ENCODE measurements at regions not wholly inside any gene's neighbourhood (a gene's known extent, or its start where the extent isn't known, plus 50 kb on each side); places are given as distances from the start of the nearest gene placed in this dataset.

DNA sequence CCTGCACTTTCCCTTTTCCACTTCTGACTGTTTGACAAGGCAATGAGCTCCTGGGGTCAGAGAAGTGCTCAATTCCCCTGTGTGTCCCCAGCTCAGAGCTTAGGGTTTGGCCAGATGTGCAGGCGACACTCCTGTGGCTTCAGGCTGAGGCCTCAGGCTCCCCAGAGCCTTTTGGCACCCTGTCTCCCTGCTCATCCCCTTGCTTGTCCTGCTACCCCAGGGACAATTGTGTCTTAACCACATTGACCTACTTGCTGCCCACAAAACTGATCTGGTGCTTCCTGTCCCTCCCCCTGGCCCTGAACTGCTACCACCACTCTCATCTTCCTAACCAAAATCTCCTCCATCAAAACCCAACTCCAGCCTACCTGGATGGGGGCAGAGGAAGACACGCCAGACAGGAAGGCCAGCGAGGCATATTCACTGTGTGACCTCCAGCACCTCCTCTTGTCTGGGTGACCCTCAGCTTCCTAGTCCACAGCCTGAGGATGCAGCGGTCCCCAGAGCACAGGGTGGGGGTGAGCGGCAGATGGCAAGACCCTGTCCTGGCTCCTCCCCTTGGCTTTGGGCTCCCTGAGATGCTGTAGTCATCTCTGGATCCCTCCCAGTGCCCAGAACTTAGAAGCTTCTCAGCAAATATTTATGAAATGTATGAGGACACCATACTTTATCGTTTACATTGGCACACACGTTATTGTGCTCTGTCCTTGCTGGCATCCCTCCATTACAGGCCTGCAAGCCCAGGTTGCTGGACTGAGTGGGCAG lies 98.9 kb upstream of the SLC6A6 start:
- ChIA-PET POLR2A (no interaction called here), CTCF (no interaction called here)
- peaks cover 0 to 6% (median 2%) of the 10 kb centered on the region in 5 experiments for H3K27me3 ChIP-seq (replicated peaks in 2 of 5; ENCODE audit: control insufficient read depth in 4 of 5, insufficient read depth in 5 of 5, low read length in 4 of 5)
- DNase-seq, result peak in 1 of 3 donors; percentile 8
- no peaks in the 10 kb centered on the region for H3K36me3 ChIP-seq (ENCODE audit: control insufficient read depth in 4 of 4, insufficient read depth in 4 of 4, low read length in 3 of 4)
- H3K9me3 ChIP-seq (ENCODE audit: control extremely low read depth in 1 of 5, control insufficient read depth in 4 of 5, insufficient read depth in 2 of 5, low read depth in 1 of 5, low read length in 4 of 5), result no peaks in the 10 kb centered on the region
- H3K4me1 ChIP-seq (ENCODE audit: control extremely low read depth in 1 of 4, control insufficient read depth in 4 of 4, insufficient read depth in 4 of 4, low read length in 3 of 4), result peaks cover 0 to 22% (median 18%) of the 10 kb centered on the region in 4 experiments
- WGBS (ENCODE audit: insufficient coverage), result 86% methylated on average over 3 of the region's 7 CpGs
- no peak overlapping the region for H3K27ac ChIP-seq (ENCODE audit: insufficient read depth in 1 of 2, low read depth in 1 of 2, low read length in 2 of 2, poor library complexity in 1 of 2, severe bottlenecking in 2 of 2)
- H3K4me3 ChIP-seq (ENCODE audit: control insufficient read depth in 1 of 7, extremely low read depth in 1 of 7, insufficient read depth in 4 of 7, low read depth in 2 of 7, low read length in 6 of 7), result peak overlapping the region in 1 of 7 experiments; percentile 4

DNA sequence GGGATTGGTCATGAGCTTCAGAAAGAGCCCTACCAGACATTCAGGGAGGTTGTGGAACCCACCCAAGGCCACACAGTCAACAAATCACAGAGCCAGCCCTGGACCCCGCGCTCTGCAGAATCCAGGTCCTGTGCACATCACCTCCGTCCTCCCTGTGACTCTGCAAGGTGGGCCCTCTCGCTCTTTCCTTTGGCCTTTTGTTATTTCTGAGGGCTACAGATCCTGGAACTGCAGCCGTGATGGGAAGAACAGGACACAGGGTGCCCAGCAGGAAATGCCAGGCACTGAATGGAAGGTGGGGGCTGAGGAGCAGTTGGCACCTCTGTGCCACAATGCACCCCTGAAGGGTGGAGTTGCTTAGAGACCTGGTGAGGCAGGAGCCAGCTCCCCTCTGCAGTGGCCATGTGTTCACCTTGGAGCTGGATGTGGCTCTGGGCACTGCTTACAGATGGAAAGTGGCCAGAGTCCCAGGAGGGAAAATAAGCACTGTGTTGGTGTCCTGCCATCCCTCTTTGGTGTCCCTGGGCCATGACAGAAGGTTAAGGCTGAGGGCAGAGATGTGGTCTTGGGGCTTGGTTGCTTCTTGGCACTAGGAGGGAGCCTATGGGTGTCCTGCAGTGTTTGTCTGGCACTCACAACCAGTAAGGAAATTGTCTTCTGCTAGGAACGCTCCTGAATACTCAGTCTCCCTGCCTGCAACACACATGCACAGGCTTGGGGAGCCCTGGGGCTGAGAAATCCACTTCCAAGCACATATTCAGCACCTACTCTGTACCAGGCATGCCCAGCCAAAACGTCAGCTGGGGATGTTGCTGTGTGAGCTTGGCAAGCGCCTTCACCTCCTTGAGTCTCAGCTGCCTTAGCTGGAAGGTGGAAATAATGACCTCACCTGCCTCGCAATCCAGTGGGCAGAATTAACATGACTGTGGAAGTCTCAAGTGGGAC lies 98.0 kb upstream of the SLC6A6 start:
- ChIA-PET CTCF (interaction anchor here (1.0 kb wide), 1 partner anchor 10 kb away, joined by 4 read pairs; no protein-coding TSS in a partner anchor), POLR2A (no interaction called here)
- Histone ChIP-seq H3K4me3 (ENCODE audit: control insufficient read depth in 1 of 7, extremely low read depth in 1 of 7, insufficient read depth in 4 of 7, low read depth in 2 of 7, low read length in 6 of 7) (no peak overlapping the region), H3K27ac (ENCODE audit: insufficient read depth in 1 of 2, low read depth in 1 of 2, low read length in 2 of 2, poor library complexity in 1 of 2, severe bottlenecking in 2 of 2) (no peak overlapping the region), H3K36me3 (ENCODE audit: control insufficient read depth in 4 of 4, insufficient read depth in 4 of 4, low read length in 3 of 4) (no peaks in the 10 kb centered on the region), H3K9me3 (ENCODE audit: control extremely low read depth in 1 of 5, control insufficient read depth in 4 of 5, insufficient read depth in 2 of 5, low read depth in 1 of 5, low read length in 4 of 5) (peaks cover 0 to under 1% (median 0%) of the 10 kb centered on the region in 5 experiments), H3K27me3 (replicated peaks in 2 of 5; ENCODE audit: control insufficient read depth in 4 of 5, insufficient read depth in 5 of 5, low read length in 4 of 5) (peaks cover 0 to 9% (median 2%) of the 10 kb centered on the region in 5 experiments), H3K4me1 (ENCODE audit: control extremely low read depth in 1 of 4, control insufficient read depth in 4 of 4, insufficient read depth in 4 of 4, low read length in 3 of 4) (peaks cover 0 to 18% (median 17%) of the 10 kb centered on the region in 4 experiments)
- 90% methylated on average over 8 of the region's 9 CpGs for WGBS (ENCODE audit: insufficient coverage)
- DNase-seq, result no peak

DNA sequence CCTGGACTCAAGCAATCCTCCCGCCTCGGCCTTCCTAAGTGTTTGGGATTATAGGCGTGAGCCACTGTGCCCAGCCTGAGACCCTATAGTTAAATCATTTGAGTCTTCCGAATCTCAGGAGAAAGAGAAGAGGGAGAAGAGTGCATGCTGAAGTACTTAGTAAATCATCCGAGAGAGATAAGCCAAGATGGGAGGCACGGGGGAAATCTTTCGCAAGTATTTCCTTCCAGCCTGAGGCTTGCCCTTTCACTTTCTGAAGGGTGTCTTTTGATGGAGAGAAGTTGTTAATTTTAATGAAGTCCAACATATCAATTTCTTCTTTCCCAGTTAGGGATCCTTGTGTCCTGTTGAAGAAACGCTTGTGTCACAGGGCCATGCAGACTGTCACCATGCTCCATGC lies 97.1 kb upstream of the SLC6A6 start:
- DNase-seq, result peak in 2 of 3 donors; percentile 33 to 50
- Histone ChIP-seq H3K36me3 (ENCODE audit: control insufficient read depth in 4 of 4, insufficient read depth in 4 of 4, low read length in 3 of 4) (no peaks in the 10 kb centered on the region), H3K27ac (ENCODE audit: insufficient read depth in 1 of 2, low read depth in 1 of 2, low read length in 2 of 2, poor library complexity in 1 of 2, severe bottlenecking in 2 of 2) (no peak overlapping the region), H3K27me3 (replicated peaks in 2 of 5; ENCODE audit: control insufficient read depth in 4 of 5, insufficient read depth in 5 of 5, low read length in 4 of 5) (peaks cover 0 to 9% (median 2%) of the 10 kb centered on the region in 5 experiments), H3K9me3 (ENCODE audit: control extremely low read depth in 1 of 5, control insufficient read depth in 4 of 5, insufficient read depth in 2 of 5, low read depth in 1 of 5, low read length in 4 of 5) (peaks cover 0 to 1% (median 0%) of the 10 kb centered on the region in 5 experiments), H3K4me3 (ENCODE audit: control insufficient read depth in 1 of 7, extremely low read depth in 1 of 7, insufficient read depth in 4 of 7, low read depth in 2 of 7, low read length in 6 of 7) (no peak overlapping the region), H3K4me1 (ENCODE audit: control extremely low read depth in 1 of 4, control insufficient read depth in 4 of 4, insufficient read depth in 4 of 4, low read length in 3 of 4) (peaks cover 0 to 18% (median 17%) of the 10 kb centered on the region in 4 experiments)
- WGBS (ENCODE audit: insufficient coverage), result 61% methylated on average over 5 of the region's 8 CpGs
- ChIA-PET POLR2A (no interaction called here), CTCF (interaction anchor here (1.0 kb wide), 1 partner anchor 11 kb away, joined by 4 read pairs; no protein-coding TSS in a partner anchor)

DNA sequence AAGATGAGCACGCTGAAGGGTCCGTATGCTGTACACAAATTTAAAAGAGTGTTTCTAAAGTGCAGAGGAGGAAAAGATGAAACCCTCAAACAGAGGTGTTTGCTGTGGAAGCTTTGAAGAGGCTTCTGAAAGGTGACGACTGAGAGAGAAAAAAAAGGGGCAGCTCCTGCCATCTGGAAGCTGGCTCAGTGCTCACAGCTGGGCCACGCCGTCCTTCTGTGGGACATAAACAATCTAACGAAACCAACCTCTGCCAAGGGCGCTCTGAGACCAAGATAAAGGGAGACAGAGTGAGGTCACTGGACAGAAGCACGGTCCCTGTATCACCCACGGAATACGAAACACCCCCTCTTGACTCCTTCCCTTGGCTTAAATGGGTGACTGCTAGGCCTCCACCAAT lies 96.3 kb upstream of the SLC6A6 start:
- CTCF ChIA-PET, result no interaction called here
- H3K4me3 ChIP-seq (ENCODE audit: control insufficient read depth in 1 of 7, extremely low read depth in 1 of 7, insufficient read depth in 4 of 7, low read depth in 2 of 7, low read length in 6 of 7), result no peak overlapping the region
- WGBS (ENCODE audit: insufficient coverage), result 95% methylated on average over 10 of the region's 10 CpGs
- H3K4me1 ChIP-seq (ENCODE audit: control extremely low read depth in 1 of 4, control insufficient read depth in 4 of 4, insufficient read depth in 4 of 4, low read length in 3 of 4), result peaks cover 0 to 18% (median 17%) of the 10 kb centered on the region in 4 experiments
- H3K9me3 ChIP-seq (ENCODE audit: control extremely low read depth in 1 of 5, control insufficient read depth in 4 of 5, insufficient read depth in 2 of 5, low read depth in 1 of 5, low read length in 4 of 5), result peaks cover 0 to 1% (median 0%) of the 10 kb centered on the region in 5 experiments
- no peak for DNase-seq
- H3K27me3 ChIP-seq (replicated peaks in 2 of 5; ENCODE audit: control insufficient read depth in 4 of 5, insufficient read depth in 5 of 5, low read length in 4 of 5), result peaks cover 0 to 9% (median 2%) of the 10 kb centered on the region in 5 experiments
- no peak overlapping the region for H3K27ac ChIP-seq (ENCODE audit: insufficient read depth in 1 of 2, low read depth in 1 of 2, low read length in 2 of 2, poor library complexity in 1 of 2, severe bottlenecking in 2 of 2)
- POLR2A ChIA-PET, result no interaction called here
- no peaks in the 10 kb centered on the region for H3K36me3 ChIP-seq (ENCODE audit: control insufficient read depth in 4 of 4, insufficient read depth in 4 of 4, low read length in 3 of 4)

DNA sequence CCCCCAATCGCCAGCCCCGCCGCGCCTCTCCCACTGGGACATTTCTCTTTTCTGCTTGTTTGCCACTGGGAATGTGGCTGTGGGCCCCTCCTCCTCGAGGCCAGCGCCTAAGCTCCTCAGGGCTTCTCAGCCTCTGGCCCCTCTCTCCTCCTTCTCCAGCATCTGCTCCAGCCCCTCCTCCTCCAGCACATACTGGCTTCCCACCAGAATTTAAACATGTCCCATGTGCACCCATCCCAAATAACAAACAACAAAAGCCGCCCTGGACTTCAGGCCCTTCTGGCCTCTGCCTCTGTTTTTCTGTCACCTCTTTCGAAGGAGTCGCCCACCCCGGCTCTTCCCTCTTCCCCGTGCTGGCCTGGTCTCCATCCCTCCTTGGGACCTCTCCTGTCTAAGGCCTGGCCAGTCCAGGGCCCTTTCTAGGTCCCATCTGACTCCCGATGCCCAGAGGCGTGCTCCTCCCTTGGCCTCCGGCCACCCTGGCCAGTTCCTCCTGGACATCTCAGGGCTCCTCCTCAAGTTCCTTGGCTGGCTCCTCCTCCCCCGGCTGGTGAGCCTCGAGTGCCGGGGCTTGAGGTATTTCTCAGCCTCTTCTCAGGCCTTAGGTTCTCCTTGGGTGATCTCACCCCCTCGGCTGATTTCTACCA lies 94.6 kb upstream of the SLC6A6 start:
- H3K27me3 ChIP-seq (replicated peaks in 2 of 5; ENCODE audit: control insufficient read depth in 4 of 5, insufficient read depth in 5 of 5, low read length in 4 of 5), result peaks cover 0 to 10% (median 7%) of the 10 kb centered on the region in 5 experiments
- ChIA-PET CTCF (interaction anchor here (0.7 kb wide), 1 partner anchor 16 kb away, joined by 4 read pairs; no protein-coding TSS in a partner anchor), POLR2A (no interaction called here)
- peaks cover 0 to 18% (median 17%) of the 10 kb centered on the region in 4 experiments for H3K4me1 ChIP-seq (ENCODE audit: control extremely low read depth in 1 of 4, control insufficient read depth in 4 of 4, insufficient read depth in 4 of 4, low read length in 3 of 4)
- WGBS (ENCODE audit: insufficient coverage), result 97% methylated on average over 17 of the region's 18 CpGs
- H3K4me3 ChIP-seq (ENCODE audit: control insufficient read depth in 1 of 7, extremely low read depth in 1 of 7, insufficient read depth in 4 of 7, low read depth in 2 of 7, low read length in 6 of 7), result no peak overlapping the region
- peaks cover 0 to 1% (median 0%) of the 10 kb centered on the region in 5 experiments for H3K9me3 ChIP-seq (ENCODE audit: control extremely low read depth in 1 of 5, control insufficient read depth in 4 of 5, insufficient read depth in 2 of 5, low read depth in 1 of 5, low read length in 4 of 5)
- no peak overlapping the region for H3K27ac ChIP-seq (ENCODE audit: insufficient read depth in 1 of 2, low read depth in 1 of 2, low read length in 2 of 2, poor library complexity in 1 of 2, severe bottlenecking in 2 of 2)
- no peak for DNase-seq
- no peaks in the 10 kb centered on the region for H3K36me3 ChIP-seq (ENCODE audit: control insufficient read depth in 4 of 4, insufficient read depth in 4 of 4, low read length in 3 of 4)

DNA sequence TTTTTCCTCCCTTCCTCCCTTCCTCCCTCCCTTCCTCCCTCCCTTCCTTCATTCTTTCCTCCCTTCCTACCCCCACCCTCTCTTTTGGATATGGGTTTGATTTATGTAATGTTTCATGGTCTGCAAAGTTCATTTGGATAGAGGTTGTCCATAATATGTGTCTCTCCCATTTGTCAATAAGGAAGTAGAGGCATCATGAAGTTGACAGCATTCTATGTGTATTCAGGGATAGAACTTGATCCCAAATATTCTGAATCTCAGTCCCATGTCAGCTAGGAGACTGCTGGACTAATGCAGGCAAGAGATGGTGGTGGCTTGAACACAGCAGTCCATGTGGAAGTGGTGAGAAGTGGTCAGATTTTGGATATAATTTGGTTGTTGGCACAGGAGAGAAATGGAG lies 90.7 kb upstream of the SLC6A6 start:
- DNase-seq, result no peak
- ChIA-PET POLR2A (no interaction called here), CTCF (interaction anchor here (1.0 kb wide), 1 partner anchor 9 kb away, joined by 3 read pairs; no protein-coding TSS in a partner anchor)
- no peaks in the 10 kb centered on the region for H3K36me3 ChIP-seq (ENCODE audit: control insufficient read depth in 4 of 4, insufficient read depth in 4 of 4, low read length in 3 of 4)
- H3K4me1 ChIP-seq (ENCODE audit: control extremely low read depth in 1 of 4, control insufficient read depth in 4 of 4, insufficient read depth in 4 of 4, low read length in 3 of 4), result no peaks in the 10 kb centered on the region
- peaks cover 0 to 1% (median 0%) of the 10 kb centered on the region in 5 experiments for H3K9me3 ChIP-seq (ENCODE audit: control extremely low read depth in 1 of 5, control insufficient read depth in 4 of 5, insufficient read depth in 2 of 5, low read depth in 1 of 5, low read length in 4 of 5)
- no peak overlapping the region for H3K27ac ChIP-seq (ENCODE audit: insufficient read depth in 1 of 2, low read depth in 1 of 2, low read length in 2 of 2, poor library complexity in 1 of 2, severe bottlenecking in 2 of 2)
- H3K4me3 ChIP-seq (ENCODE audit: control insufficient read depth in 1 of 7, extremely low read depth in 1 of 7, insufficient read depth in 4 of 7, low read depth in 2 of 7, low read length in 6 of 7), result no peak overlapping the region
- H3K27me3 ChIP-seq (replicated peaks in 2 of 5; ENCODE audit: control insufficient read depth in 4 of 5, insufficient read depth in 5 of 5, low read length in 4 of 5), result peaks cover 0 to 9% (median 6%) of the 10 kb centered on the region in 5 experiments

Measured in common myeloid progenitor, CD34-positive (primary cell).